Neural cell (in vitro differentiated cells): ENCODE measurements at regions not wholly inside any gene's neighbourhood (a gene's known extent, or its start where the extent isn't known, plus 50 kb on each side); places are given as distances from the start of the nearest gene placed in this dataset.

Experiments
- H2AFZ ChIP-seq: fragments of 200-600, 300-800 bp; sonication (generic), shearing (Covaris generic); 2 replicates; pipeline ENCODE4 v1.6.0; 2014; ENCODE audit warnings: low read depth, mild to moderate bottlenecking, antibody characterized with exemption, low read length, moderate library complexity
- H3F3A ChIP-seq: fragments of 200-600 bp; shearing (Covaris generic); 2 replicates; pipeline ENCODE4 v1.6.1; 2016; ENCODE audit warnings: mild to moderate bottlenecking, moderate library complexity, mixed read lengths, antibody characterized with exemption, low read length; ENCODE audit not compliant: insufficient read depth, poor library complexity, severe bottlenecking
- H3K27ac ChIP-seq: fragments of 200-600, 300-800 bp; sonication (generic), shearing (Covaris generic); 2 replicates; pipeline ENCODE4 v1.5.1; 2014; ENCODE audit warnings: mild to moderate bottlenecking, low read length, moderate library complexity
- H3K27me3 ChIP-seq: fragments of 300-800, 200-600 bp; sonication (generic), shearing (Covaris generic); 2 replicates; pipeline ENCODE4 v1.6.0; 2014; ENCODE audit warnings: mild to moderate bottlenecking, low read depth, low read length, moderate library complexity; ENCODE audit not compliant: insufficient read depth
- H3K36me3 ChIP-seq: fragments of 300-800, 200-600 bp; sonication (generic), shearing (Covaris generic); 2 replicates; pipeline ENCODE4 v1.5.1; 2014; ENCODE audit warnings: mild to moderate bottlenecking, antibody characterized with exemption, low read length, moderate library complexity; ENCODE audit not compliant: insufficient read depth
- H3K4me2 ChIP-seq: fragments of 300-800, 200-600 bp; sonication (generic), shearing (Covaris generic); 2 replicates; pipeline ENCODE4 v1.6.0; 2014; ENCODE audit warnings: mild to moderate bottlenecking, low read length
- H3K4me3 ChIP-seq: fragments of 300-800, 200-600 bp; sonication (generic), shearing (Covaris generic); 2 replicates; pipeline ENCODE4 v1.5.1; 2014; ENCODE audit warnings: mild to moderate bottlenecking, low read length, moderate library complexity
- H3K79me2 ChIP-seq: fragments of 200-600 bp; shearing (Covaris generic); replicated peaks from 2 replicates; pipeline ENCODE4 v1.6.0; 2014; ENCODE audit warnings: mild to moderate bottlenecking, low read length, moderate library complexity; ENCODE audit not compliant: insufficient read depth
- H3K9ac ChIP-seq: fragments of 300-800, 200-600 bp; sonication (generic), shearing (Covaris generic); 2 replicates; pipeline ENCODE4 v1.6.1; 2016; ENCODE audit warnings: mild to moderate bottlenecking, low read length, mixed read lengths
- H3K9me2 ChIP-seq: fragments of 200-600 bp; shearing (Covaris generic); 2 replicates; pipeline ENCODE4 v1.6.1; 2016; ENCODE audit warnings: mild to moderate bottlenecking, low read length, mixed read lengths; ENCODE audit not compliant: insufficient read depth
- H3K9me3 ChIP-seq: fragments of 200-600, 300-800 bp; sonication (generic), shearing (Covaris generic); 2 replicates; pipeline ENCODE4 v1.6.1; 2016; ENCODE audit warnings: mild to moderate bottlenecking, mixed run types, low read length, moderate library complexity, mixed read lengths
- H4K20me1 ChIP-seq: fragments of 200-600 bp; shearing (Covaris generic); 2 replicates; pipeline ENCODE4 v1.6.1; 2016; ENCODE audit warnings: mild to moderate bottlenecking, mixed run types; ENCODE audit not compliant: insufficient read depth
- EP300 ChIP-seq: fragments of 450-650 bp; conservative IDR thresholded peaks from 2 replicates; pipeline ENCODE4 v1.6.1; 2014; ENCODE audit warnings: antibody characterized with exemption, mild to moderate bottlenecking, moderate library complexity; ENCODE audit not compliant: poor library complexity, severe bottlenecking
- EZH2 ChIP-seq: fragments of 200-600, 300-800 bp; shearing (Covaris generic), sonication (generic); IDR thresholded peaks from 2 replicates; pipeline ENCODE4 v1.6.1; 2014; ENCODE audit warnings: antibody characterized with exemption, low read length, borderline replicate concordance, mild to moderate bottlenecking; ENCODE audit not compliant: insufficient read depth, poor library complexity, severe bottlenecking
- MXI1 ChIP-seq: fragments of 450-650 bp; conservative IDR thresholded peaks from 2 replicates; pipeline ENCODE4 v1.6.1; 2014; ENCODE audit warnings: antibody characterized with exemption, mild to moderate bottlenecking; ENCODE audit not compliant: poor library complexity, severe bottlenecking
- POLR2AphosphoS5 ChIP-seq: IDR thresholded peaks from 2 replicates; pipeline ENCODE4 v1.6.1; 2012
- RAD21 ChIP-seq: fragments of 450-650 bp; conservative IDR thresholded peaks from 2 replicates; pipeline ENCODE4 v1.6.1; 2014; ENCODE audit warnings: antibody characterized with exemption, mild to moderate bottlenecking, moderate library complexity
- SMC3 ChIP-seq: fragments of 450-650 bp; conservative IDR thresholded peaks from 2 replicates; pipeline ENCODE4 v1.6.1; 2014; ENCODE audit warnings: antibody characterized with exemption, mild to moderate bottlenecking, moderate library complexity; ENCODE audit not compliant: poor library complexity
- TAF1 ChIP-seq: IDR thresholded peaks from 2 replicates; pipeline ENCODE4 v1.6.1; 2012; ENCODE audit warnings: low read depth
- TF ChIP-seq, protein P1 (sequence below): fragments of 450-650 bp; IDR thresholded peaks from 2 replicates; pipeline ENCODE4 v1.5.1; 2014; ENCODE audit warnings: antibody characterized with exemption, mild to moderate bottlenecking, moderate library complexity; ENCODE audit not compliant: poor library complexity, severe bottlenecking
- TF ChIP-seq, protein P2 (sequence below): IDR thresholded peaks from 2 replicates; pipeline ENCODE4 v1.6.1; 2012; ENCODE audit warnings: borderline replicate concordance

DNA sequence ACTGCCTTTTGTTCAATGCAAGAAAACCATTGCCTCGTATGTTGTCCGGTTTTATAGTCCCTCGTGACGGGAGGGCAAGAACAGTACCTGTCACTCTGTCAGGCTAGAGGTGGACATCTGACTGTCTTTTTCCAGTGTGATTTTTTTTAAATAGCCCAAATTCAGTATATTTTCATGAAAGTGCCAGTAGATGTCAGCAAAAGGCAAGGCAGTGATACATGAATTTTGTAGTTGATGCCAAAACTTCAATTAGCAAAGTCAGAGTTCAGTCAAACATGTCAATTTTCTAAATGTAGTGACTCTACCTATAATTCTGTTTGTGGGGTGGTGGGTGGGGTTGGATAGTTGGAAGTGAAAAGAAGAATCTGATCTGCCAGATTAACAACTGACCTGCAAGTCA lies 296.0 kb upstream of the MC4R start:
- H4K20me1 ChIP-seq, result no peaks in the 10 kb centered on the region
- H3K4me2 ChIP-seq, result no peak overlapping the region
- H3K9me3 ChIP-seq, result no peaks in the 10 kb centered on the region
- no peak overlapping the region for H3K4me3 ChIP-seq
- H3K36me3 ChIP-seq, result no peaks in the 10 kb centered on the region
- no peak overlapping the region for H3K9ac ChIP-seq
- H3K9me2 ChIP-seq, result no peaks in the 10 kb centered on the region
- no peaks in the 10 kb centered on the region for H3K27me3 ChIP-seq
- H3K27ac ChIP-seq, result no peak overlapping the region
- no peaks in the 10 kb centered on the region for H3K79me2 ChIP-seq
- H2AFZ ChIP-seq, result no peak overlapping the region
- no peaks in the 10 kb centered on the region for H3F3A ChIP-seq
- TF ChIP-seq TAF1, result no peak
- no peak for TF ChIP-seq EP300
- peak; percentile 18 for TF ChIP-seq SMC3
- no peak for TF ChIP-seq EZH2
- TF ChIP-seq, protein P1, sequence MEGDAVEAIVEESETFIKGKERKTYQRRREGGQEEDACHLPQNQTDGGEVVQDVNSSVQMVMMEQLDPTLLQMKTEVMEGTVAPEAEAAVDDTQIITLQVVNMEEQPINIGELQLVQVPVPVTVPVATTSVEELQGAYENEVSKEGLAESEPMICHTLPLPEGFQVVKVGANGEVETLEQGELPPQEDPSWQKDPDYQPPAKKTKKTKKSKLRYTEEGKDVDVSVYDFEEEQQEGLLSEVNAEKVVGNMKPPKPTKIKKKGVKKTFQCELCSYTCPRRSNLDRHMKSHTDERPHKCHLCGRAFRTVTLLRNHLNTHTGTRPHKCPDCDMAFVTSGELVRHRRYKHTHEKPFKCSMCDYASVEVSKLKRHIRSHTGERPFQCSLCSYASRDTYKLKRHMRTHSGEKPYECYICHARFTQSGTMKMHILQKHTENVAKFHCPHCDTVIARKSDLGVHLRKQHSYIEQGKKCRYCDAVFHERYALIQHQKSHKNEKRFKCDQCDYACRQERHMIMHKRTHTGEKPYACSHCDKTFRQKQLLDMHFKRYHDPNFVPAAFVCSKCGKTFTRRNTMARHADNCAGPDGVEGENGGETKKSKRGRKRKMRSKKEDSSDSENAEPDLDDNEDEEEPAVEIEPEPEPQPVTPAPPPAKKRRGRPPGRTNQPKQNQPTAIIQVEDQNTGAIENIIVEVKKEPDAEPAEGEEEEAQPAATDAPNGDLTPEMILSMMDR, result peak; percentile 52
- TF ChIP-seq RAD21, result peak; percentile 55

- no peaks in the 10 kb centered on the region for H3F3A ChIP-seq
- TF ChIP-seq SMC3 (no peak), POLR2AphosphoS5 (no peak), EP300 (no peak), MXI1 (no peak), EZH2 (no peak), TAF1 (no peak), RAD21 (no peak)
- TF ChIP-seq, protein P2, sequence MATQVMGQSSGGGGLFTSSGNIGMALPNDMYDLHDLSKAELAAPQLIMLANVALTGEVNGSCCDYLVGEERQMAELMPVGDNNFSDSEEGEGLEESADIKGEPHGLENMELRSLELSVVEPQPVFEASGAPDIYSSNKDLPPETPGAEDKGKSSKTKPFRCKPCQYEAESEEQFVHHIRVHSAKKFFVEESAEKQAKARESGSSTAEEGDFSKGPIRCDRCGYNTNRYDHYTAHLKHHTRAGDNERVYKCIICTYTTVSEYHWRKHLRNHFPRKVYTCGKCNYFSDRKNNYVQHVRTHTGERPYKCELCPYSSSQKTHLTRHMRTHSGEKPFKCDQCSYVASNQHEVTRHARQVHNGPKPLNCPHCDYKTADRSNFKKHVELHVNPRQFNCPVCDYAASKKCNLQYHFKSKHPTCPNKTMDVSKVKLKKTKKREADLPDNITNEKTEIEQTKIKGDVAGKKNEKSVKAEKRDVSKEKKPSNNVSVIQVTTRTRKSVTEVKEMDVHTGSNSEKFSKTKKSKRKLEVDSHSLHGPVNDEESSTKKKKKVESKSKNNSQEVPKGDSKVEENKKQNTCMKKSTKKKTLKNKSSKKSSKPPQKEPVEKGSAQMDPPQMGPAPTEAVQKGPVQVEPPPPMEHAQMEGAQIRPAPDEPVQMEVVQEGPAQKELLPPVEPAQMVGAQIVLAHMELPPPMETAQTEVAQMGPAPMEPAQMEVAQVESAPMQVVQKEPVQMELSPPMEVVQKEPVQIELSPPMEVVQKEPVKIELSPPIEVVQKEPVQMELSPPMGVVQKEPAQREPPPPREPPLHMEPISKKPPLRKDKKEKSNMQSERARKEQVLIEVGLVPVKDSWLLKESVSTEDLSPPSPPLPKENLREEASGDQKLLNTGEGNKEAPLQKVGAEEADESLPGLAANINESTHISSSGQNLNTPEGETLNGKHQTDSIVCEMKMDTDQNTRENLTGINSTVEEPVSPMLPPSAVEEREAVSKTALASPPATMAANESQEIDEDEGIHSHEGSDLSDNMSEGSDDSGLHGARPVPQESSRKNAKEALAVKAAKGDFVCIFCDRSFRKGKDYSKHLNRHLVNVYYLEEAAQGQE, result no peak
- TF ChIP-seq, protein P1, result no peak
- no peaks in the 10 kb centered on the region for H3K9me2 ChIP-seq
- H3K9ac ChIP-seq, result no peak overlapping the region
- no peak overlapping the region for H3K27ac ChIP-seq
- no peaks in the 10 kb centered on the region for H3K27me3 ChIP-seq
- no peak overlapping the region for H3K4me3 ChIP-seq
- no peaks in the 10 kb centered on the region for H3K36me3 ChIP-seq
- H4K20me1 ChIP-seq, result no peaks in the 10 kb centered on the region
- no peak overlapping the region for H2AFZ ChIP-seq
- no peak overlapping the region for H3K4me2 ChIP-seq
- H3K79me2 ChIP-seq, result no peaks in the 10 kb centered on the region
- no peaks in the 10 kb centered on the region for H3K9me3 ChIP-seq
These were observed 297.4 kb upstream of the MC4R start for GRCh38 chr18:60669938-60670337.
